GM23338 (cell line): ENCODE measurements at regions not wholly inside any gene's neighbourhood (a gene's known extent, or its start where the extent isn't known, plus 50 kb on each side); places are given as distances from the start of the nearest gene placed in this dataset.

Source experiments
- ATAC-seq: fragments of 200-7000 bp; cut with Tn5 transposase; 3 replicates; pipeline ENCODE4 v1.9.1; 2020
- DNase-seq: peaks from one replicate; pipeline ENCODE4 v3.0.0-alpha.2; 2015; ENCODE audit warnings: low spot score
- H2AFZ ChIP-seq: fragments of 200-600 bp; sonication (generic); 2 replicates; pipeline ENCODE4 v1.8.0; 2016; ENCODE audit warnings: antibody characterized with exemption, mild to moderate bottlenecking, moderate library complexity
- H3F3A ChIP-seq: fragments of 200-600 bp; sonication (generic); replicated peaks from 2 replicates; pipeline ENCODE4 v1.8.0; 2017; ENCODE audit warnings: antibody characterized with exemption, mixed run types, low read depth
- H3K27ac ChIP-seq: fragments of 200-600 bp; sonication (generic); 2 replicates; pipeline ENCODE4 v1.6.1; 2016; ENCODE audit warnings: low read depth
- H3K27me3 ChIP-seq: fragments of 200-600 bp; sonication (generic); 2 replicates; pipeline ENCODE4 v1.8.0; 2016; ENCODE audit warnings: mild to moderate bottlenecking, mixed run types, moderate library complexity; ENCODE audit not compliant: insufficient read depth
- H3K36me3 ChIP-seq: fragments of 200-600 bp; sonication (generic); 2 replicates; pipeline ENCODE4 v1.8.0; 2016; ENCODE audit warnings: mild to moderate bottlenecking; ENCODE audit not compliant: insufficient read depth
- H3K4me1 ChIP-seq: fragments of 200-600 bp; sonication (generic); 2 replicates; pipeline ENCODE4 v1.8.0; 2016; ENCODE audit warnings: mild to moderate bottlenecking, moderate library complexity; ENCODE audit not compliant: insufficient read depth
- H3K4me2 ChIP-seq: fragments of 200-600 bp; sonication (generic); 2 replicates; pipeline ENCODE4 v1.7.1; 2017; ENCODE audit warnings: mixed run types
- H3K4me3 ChIP-seq: fragments of 200-600 bp; sonication (generic); 2 replicates; pipeline ENCODE4 v1.6.1; 2016; ENCODE audit warnings: mixed run types
- H3K79me2 ChIP-seq: fragments of 200-600 bp; sonication (generic); replicated peaks from 2 replicates; pipeline ENCODE4 v1.8.0; 2017; ENCODE audit warnings: mild to moderate bottlenecking; ENCODE audit not compliant: insufficient read depth
- H3K9me2 ChIP-seq: fragments of 200-600 bp; sonication (generic); 2 replicates; pipeline ENCODE4 v1.8.0; 2017; ENCODE audit not compliant: insufficient read depth
- H4K20me1 ChIP-seq: fragments of 200-600 bp; sonication (generic); replicated peaks from 2 replicates; pipeline ENCODE4 v1.8.0; 2017; ENCODE audit warnings: mild to moderate bottlenecking; ENCODE audit not compliant: insufficient read depth
- H3K27ac Mint-ChIP-seq: 2 replicates; pipeline ENCODE4 v1.8.0; 2020; ENCODE audit warnings: inconsistent platforms, mild to moderate bottlenecking, moderate library complexity, mixed read lengths
- H3K27me3 Mint-ChIP-seq: 3 replicates; pipeline ENCODE4 v1.8.0; 2022; ENCODE audit warnings: low read depth, mild to moderate bottlenecking, moderate library complexity, mixed read lengths, inconsistent platforms; ENCODE audit not compliant: insufficient read depth, poor library complexity
- H3K36me3 Mint-ChIP-seq: 3 replicates; pipeline ENCODE4 v1.8.0; 2021; ENCODE audit warnings: low read depth, mild to moderate bottlenecking, inconsistent platforms, moderate library complexity, mixed read lengths
- H3K4me1 Mint-ChIP-seq: 3 replicates; pipeline ENCODE4 v1.8.0; 2020; ENCODE audit warnings: mild to moderate bottlenecking, inconsistent platforms, mixed read lengths
- H3K4me3 Mint-ChIP-seq: 3 replicates; pipeline ENCODE4 v1.8.0; 2021; ENCODE audit warnings: moderate library complexity, mild to moderate bottlenecking, inconsistent platforms, mixed read lengths
- H3K9me3 Mint-ChIP-seq: 3 replicates; pipeline ENCODE4 v1.8.0; 2020; ENCODE audit warnings: moderate library complexity, mild to moderate bottlenecking, inconsistent platforms, mixed read lengths
- CREB1 ChIP-seq: fragments of 250-450 bp; sonication (Bioruptor Pico); IDR thresholded peaks from 2 replicates; pipeline ENCODE4 v1.5.0; 2020; ENCODE audit warnings: low read depth, mild to moderate bottlenecking, moderate library complexity
- CTCF ChIP-seq, 2 experiments: fragments of 200-600 bp in 1 of 2; sonication (generic) in 1 of 2; conservative IDR thresholded peaks; 2 replicates each; pipeline versions ENCODE4 v1.5.1 to v1.6.1; 2016 to 2017; ENCODE audit warnings: antibody characterized with exemption in 2 of 2, low read depth in 2 of 2, mild to moderate bottlenecking in 2 of 2, moderate library complexity in 1 of 2
- EZH2 ChIP-seq: fragments of 200-600 bp; sonication (generic); IDR thresholded peaks from one replicate; pipeline ENCODE4 v1.8.0; 2017; ENCODE audit warnings: antibody characterized with exemption, mild to moderate bottlenecking, low read depth; ENCODE audit not compliant: unreplicated experiment
- EZH2phosphoT487 ChIP-seq: fragments of 200-600 bp; sonication (generic); IDR thresholded peaks from one replicate; pipeline ENCODE4 v1.8.1; 2018; ENCODE audit warnings: antibody characterized with exemption; ENCODE audit not compliant: unreplicated experiment
- JUNB ChIP-seq: IDR thresholded peaks from one replicate; pipeline ENCODE4 v1.6.1; 2016; ENCODE audit warnings: antibody characterized with exemption; ENCODE audit not compliant: unreplicated experiment
- NANOG ChIP-seq: IDR thresholded peaks from 2 replicates; pipeline ENCODE4 v1.6.1; 2016; ENCODE audit warnings: antibody characterized with exemption, borderline replicate concordance
- POLR2AphosphoS5 ChIP-seq: IDR thresholded peaks from 2 replicates; pipeline ENCODE4 v1.6.1; 2016; ENCODE audit warnings: antibody characterized with exemption, low read depth
- STAT1 ChIP-seq: IDR thresholded peaks from one replicate; pipeline ENCODE4 v1.6.1; 2016; ENCODE audit warnings: antibody characterized with exemption; ENCODE audit not compliant: unreplicated experiment
- ZNF114 ChIP-seq: fragments of 250-450 bp; sonication (Bioruptor Pico); IDR thresholded peaks from 2 replicates; pipeline ENCODE4 v1.5.0; 2020; ENCODE audit warnings: mild to moderate bottlenecking, moderate library complexity
- ZNF331 ChIP-seq: fragments of 250-450 bp; sonication (Bioruptor Pico); IDR thresholded peaks from 2 replicates; pipeline ENCODE4 v1.5.0; 2020; ENCODE audit warnings: low read depth, mild to moderate bottlenecking, moderate library complexity
- TF ChIP-seq, protein P1 (sequence below): fragments of 250-450 bp; sonication (Bioruptor Pico); IDR thresholded peaks from 2 replicates; pipeline ENCODE4 v1.5.0; 2020; ENCODE audit warnings: mild to moderate bottlenecking, moderate library complexity
- TF ChIP-seq, protein P2 (sequence below): IDR thresholded peaks from 2 replicates; pipeline ENCODE4 v1.6.1; 2016; ENCODE audit warnings: antibody characterized with exemption
- TF ChIP-seq, protein P3 (sequence below): IDR thresholded peaks from one replicate; pipeline ENCODE4 v1.6.1; 2018; ENCODE audit warnings: antibody characterized with exemption; ENCODE audit not compliant: unreplicated experiment

GRCh38 chr15:24748812-24749439 is 73.4 kb downstream of the NPAP1 start:
- H3K27ac Mint-ChIP-seq: no peak overlapping the region
- H3K27me3 Mint-ChIP-seq: peaks cover 5% of the 10 kb centered on the region
- H3K9me3 Mint-ChIP-seq: peaks cover 51% of the 10 kb centered on the region

More at GRCh38 chr15:24748812-24749439, 73.4 kb downstream of the NPAP1 start:
- no peaks in the 10 kb centered on the region for H3K27me3 ChIP-seq
- no peaks in the 10 kb centered on the region for H3K79me2 ChIP-seq
- Mint-ChIP-seq H3K4me3 (no peak overlapping the region), H3K36me3 (peaks cover 19% of the 10 kb centered on the region; the same call in 2 of the 3 replicates), H3K4me1 (peaks cover 7% of the 10 kb centered on the region)
- H3K9me2 ChIP-seq: no peaks in the 10 kb centered on the region
- DNase-seq (no peak), ATAC-seq (no peak)
- H3K4me3 ChIP-seq: no peak overlapping the region
- no peaks in the 10 kb centered on the region for H3K36me3 ChIP-seq
- H4K20me1 ChIP-seq: no peaks in the 10 kb centered on the region
- no peak overlapping the region for H3K4me2 ChIP-seq
- H3F3A ChIP-seq: no peaks in the 10 kb centered on the region
- H3K27ac ChIP-seq: no peak overlapping the region
- no peak for TF ChIP-seq POLR2AphosphoS5
- TF ChIP-seq, protein P1, sequence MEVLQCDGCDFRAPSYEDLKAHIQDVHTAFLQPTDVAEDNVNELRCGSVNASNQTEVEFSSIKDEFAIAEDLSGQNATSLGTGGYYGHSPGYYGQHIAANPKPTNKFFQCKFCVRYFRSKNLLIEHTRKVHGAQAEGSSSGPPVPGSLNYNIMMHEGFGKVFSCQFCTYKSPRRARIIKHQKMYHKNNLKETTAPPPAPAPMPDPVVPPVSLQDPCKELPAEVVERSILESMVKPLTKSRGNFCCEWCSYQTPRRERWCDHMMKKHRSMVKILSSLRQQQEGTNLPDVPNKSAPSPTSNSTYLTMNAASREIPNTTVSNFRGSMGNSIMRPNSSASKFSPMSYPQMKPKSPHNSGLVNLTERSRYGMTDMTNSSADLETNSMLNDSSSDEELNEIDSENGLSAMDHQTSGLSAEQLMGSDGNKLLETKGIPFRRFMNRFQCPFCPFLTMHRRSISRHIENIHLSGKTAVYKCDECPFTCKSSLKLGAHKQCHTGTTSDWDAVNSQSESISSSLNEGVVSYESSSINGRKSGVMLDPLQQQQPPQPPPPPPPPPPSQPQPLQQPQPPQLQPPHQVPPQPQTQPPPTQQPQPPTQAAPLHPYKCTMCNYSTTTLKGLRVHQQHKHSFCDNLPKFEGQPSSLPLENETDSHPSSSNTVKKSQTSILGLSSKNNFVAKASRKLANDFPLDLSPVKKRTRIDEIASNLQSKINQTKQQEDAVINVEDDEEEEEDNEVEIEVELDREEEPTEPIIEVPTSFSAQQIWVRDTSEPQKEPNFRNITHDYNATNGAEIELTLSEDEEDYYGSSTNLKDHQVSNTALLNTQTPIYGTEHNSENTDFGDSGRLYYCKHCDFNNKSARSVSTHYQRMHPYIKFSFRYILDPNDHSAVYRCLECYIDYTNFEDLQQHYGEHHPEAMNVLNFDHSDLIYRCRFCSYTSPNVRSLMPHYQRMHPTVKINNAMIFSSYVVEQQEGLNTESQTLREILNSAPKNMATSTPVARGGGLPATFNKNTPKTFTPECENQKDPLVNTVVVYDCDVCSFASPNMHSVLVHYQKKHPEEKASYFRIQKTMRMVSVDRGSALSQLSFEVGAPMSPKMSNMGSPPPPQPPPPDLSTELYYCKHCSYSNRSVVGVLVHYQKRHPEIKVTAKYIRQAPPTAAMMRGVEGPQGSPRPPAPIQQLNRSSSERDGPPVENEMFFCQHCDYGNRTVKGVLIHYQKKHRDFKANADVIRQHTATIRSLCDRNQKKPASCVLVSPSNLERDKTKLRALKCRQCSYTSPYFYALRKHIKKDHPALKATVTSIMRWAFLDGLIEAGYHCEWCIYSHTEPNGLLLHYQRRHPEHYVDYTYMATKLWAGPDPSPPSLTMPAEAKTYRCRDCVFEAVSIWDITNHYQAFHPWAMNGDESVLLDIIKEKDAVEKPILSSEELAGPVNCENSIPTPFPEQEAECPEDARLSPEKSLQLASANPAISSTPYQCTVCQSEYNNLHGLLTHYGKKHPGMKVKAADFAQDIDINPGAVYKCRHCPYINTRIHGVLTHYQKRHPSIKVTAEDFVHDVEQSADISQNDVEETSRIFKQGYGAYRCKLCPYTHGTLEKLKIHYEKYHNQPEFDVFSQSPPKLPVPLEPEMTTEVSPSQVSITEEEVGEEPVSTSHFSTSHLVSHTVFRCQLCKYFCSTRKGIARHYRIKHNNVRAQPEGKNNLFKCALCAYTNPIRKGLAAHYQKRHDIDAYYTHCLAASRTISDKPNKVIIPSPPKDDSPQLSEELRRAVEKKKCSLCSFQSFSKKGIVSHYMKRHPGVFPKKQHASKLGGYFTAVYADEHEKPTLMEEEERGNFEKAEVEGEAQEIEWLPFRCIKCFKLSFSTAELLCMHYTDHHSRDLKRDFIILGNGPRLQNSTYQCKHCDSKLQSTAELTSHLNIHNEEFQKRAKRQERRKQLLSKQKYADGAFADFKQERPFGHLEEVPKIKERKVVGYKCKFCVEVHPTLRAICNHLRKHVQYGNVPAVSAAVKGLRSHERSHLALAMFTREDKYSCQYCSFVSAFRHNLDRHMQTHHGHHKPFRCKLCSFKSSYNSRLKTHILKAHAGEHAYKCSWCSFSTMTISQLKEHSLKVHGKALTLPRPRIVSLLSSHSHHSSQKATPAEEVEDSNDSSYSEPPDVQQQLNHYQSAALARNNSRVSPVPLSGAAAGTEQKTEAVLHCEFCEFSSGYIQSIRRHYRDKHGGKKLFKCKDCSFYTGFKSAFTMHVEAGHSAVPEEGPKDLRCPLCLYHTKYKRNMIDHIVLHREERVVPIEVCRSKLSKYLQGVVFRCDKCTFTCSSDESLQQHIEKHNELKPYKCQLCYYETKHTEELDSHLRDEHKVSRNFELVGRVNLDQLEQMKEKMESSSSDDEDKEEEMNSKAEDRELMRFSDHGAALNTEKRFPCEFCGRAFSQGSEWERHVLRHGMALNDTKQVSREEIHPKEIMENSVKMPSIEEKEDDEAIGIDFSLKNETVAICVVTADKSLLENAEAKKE (CRISPR knock-in tag): no peak
- no peak for TF ChIP-seq STAT1
- TF ChIP-seq ZNF331 (CRISPR knock-in tag): no peak
- no peak for TF ChIP-seq JUNB
- TF ChIP-seq EZH2phosphoT487: no peak
- TF ChIP-seq CREB1 (CRISPR knock-in tag): no peak
- TF ChIP-seq, protein P2, sequence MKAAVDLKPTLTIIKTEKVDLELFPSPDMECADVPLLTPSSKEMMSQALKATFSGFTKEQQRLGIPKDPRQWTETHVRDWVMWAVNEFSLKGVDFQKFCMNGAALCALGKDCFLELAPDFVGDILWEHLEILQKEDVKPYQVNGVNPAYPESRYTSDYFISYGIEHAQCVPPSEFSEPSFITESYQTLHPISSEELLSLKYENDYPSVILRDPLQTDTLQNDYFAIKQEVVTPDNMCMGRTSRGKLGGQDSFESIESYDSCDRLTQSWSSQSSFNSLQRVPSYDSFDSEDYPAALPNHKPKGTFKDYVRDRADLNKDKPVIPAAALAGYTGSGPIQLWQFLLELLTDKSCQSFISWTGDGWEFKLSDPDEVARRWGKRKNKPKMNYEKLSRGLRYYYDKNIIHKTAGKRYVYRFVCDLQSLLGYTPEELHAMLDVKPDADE: no peak
- TF ChIP-seq ZNF114: no peak
- no peak for TF ChIP-seq NANOG
- TF ChIP-seq EZH2: no peak
- TF ChIP-seq CTCF (conservative IDR thresholded peaks at IDR 0.05; ENCODE audit: low read depth in 2 of 2): no peak
- TF ChIP-seq, protein P3, sequence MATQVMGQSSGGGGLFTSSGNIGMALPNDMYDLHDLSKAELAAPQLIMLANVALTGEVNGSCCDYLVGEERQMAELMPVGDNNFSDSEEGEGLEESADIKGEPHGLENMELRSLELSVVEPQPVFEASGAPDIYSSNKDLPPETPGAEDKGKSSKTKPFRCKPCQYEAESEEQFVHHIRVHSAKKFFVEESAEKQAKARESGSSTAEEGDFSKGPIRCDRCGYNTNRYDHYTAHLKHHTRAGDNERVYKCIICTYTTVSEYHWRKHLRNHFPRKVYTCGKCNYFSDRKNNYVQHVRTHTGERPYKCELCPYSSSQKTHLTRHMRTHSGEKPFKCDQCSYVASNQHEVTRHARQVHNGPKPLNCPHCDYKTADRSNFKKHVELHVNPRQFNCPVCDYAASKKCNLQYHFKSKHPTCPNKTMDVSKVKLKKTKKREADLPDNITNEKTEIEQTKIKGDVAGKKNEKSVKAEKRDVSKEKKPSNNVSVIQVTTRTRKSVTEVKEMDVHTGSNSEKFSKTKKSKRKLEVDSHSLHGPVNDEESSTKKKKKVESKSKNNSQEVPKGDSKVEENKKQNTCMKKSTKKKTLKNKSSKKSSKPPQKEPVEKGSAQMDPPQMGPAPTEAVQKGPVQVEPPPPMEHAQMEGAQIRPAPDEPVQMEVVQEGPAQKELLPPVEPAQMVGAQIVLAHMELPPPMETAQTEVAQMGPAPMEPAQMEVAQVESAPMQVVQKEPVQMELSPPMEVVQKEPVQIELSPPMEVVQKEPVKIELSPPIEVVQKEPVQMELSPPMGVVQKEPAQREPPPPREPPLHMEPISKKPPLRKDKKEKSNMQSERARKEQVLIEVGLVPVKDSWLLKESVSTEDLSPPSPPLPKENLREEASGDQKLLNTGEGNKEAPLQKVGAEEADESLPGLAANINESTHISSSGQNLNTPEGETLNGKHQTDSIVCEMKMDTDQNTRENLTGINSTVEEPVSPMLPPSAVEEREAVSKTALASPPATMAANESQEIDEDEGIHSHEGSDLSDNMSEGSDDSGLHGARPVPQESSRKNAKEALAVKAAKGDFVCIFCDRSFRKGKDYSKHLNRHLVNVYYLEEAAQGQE: no peak
- no peak overlapping the region for H2AFZ ChIP-seq
- H3K4me1 ChIP-seq: peaks cover 14% of the 10 kb centered on the region
